Left renal cortex interstitium (tissue), 4 donors: ENCODE measurements at regions not wholly inside any gene's neighbourhood (a gene's known extent, or its start where the extent isn't known, plus 50 kb on each side); places are given as distances from the start of the nearest gene placed in this dataset.

Experiments
- DNase-seq, 4 donors: peaks; one replicate each; pipeline ENCODE4 v3.0.0-alpha.2; 2013; ENCODE audit warnings: low read depth in 4 of 4, low spot score in 2 of 4, missing footprints in 1 of 4

- DNase-seq, result no peak
These were observed 54.4 kb upstream of the SDK1 start for GRCh38 chr7:3246651-3247050.

- no peak for DNase-seq
These were observed 50.3 kb upstream of the SDK1 start for GRCh38 chr7:3250725-3251124.
